IMR-90 (cell line): ENCODE measurements at regions not wholly inside any gene's neighbourhood (a gene's known extent, or its start where the extent isn't known, plus 50 kb on each side); places are given as distances from the start of the nearest gene placed in this dataset.

Experiments
- ATAC-seq: fragments of 200-7000 bp; cut with Tn5 transposase; 2 replicates; pipeline ENCODE4 v1.9.1; 2020; ENCODE audit warnings: low read depth, mild to moderate bottlenecking, moderate library complexity
- BruUV-seq: library from RNA; stranded (reverse); fragments of 400-500 nt; replicated peaks from 2 replicates; lab custom pipeline; 2021; lab: Mats Ljungman, UMichigan
- CTCF ChIA-PET: fragments of 300-600 bp; formaldehyde crosslinking; extraction: SDS; loops from one replicate; lab custom pipeline; 2021; ENCODE audit warnings: antibody characterized with exemption; lab: Yijun Ruan, JAX
- POLR2A ChIA-PET: fragments of 300-600 bp; sonication (Branson Sonifier 250); formaldehyde crosslinking; loops from one replicate; lab custom pipeline; 2022; ENCODE audit warnings: antibody characterized with exemption; ENCODE audit not compliant: unreplicated experiment; lab: Charles Lee
- DNase-seq: peaks from one replicate; pipeline ENCODE4 v3.0.0; 2013
- H2AFZ ChIP-seq: replicated peaks from 2 replicates; pipeline ENCODE3; 2013; ENCODE audit warnings: low read length, mild to moderate bottlenecking; ENCODE audit not compliant: poor library complexity
- H2AK5ac ChIP-seq: 2 replicates; pipeline ENCODE4 v1.6.1; 2013; ENCODE audit warnings: low read depth, low read length, inconsistent platforms
- H2AK9ac ChIP-seq: replicated peaks from 2 replicates; pipeline ENCODE3; 2013; ENCODE audit warnings: mild to moderate bottlenecking, low read depth, low read length, moderate library complexity; ENCODE audit not compliant: poor library complexity
- H2BK120ac ChIP-seq: 2 replicates; pipeline ENCODE4 v1.6.1; 2013; ENCODE audit warnings: low read depth, low read length, inconsistent platforms
- H2BK15ac ChIP-seq: 3 replicates; pipeline ENCODE4 v1.6.1; 2013; ENCODE audit warnings: low read depth, low read length, inconsistent platforms
- H2BK20ac ChIP-seq: 2 replicates; pipeline ENCODE4 v1.6.1; 2013; ENCODE audit warnings: low read depth, mild to moderate bottlenecking, inconsistent platforms, low read length, moderate library complexity
- H2BK5ac ChIP-seq: 2 replicates; pipeline ENCODE4 v1.6.1; 2013; ENCODE audit warnings: mild to moderate bottlenecking, low read depth, low read length, inconsistent platforms; ENCODE audit not compliant: poor library complexity, severe bottlenecking
- H3K14ac ChIP-seq: replicated peaks from 2 replicates; pipeline ENCODE4 v1.6.1; 2013; ENCODE audit warnings: low read depth, low read length, inconsistent platforms
- H3K18ac ChIP-seq: 2 replicates; pipeline ENCODE4 v1.6.1; 2013; ENCODE audit warnings: low read depth, low read length, control low read depth
- H3K23ac ChIP-seq: 2 replicates; pipeline ENCODE4 v1.6.1; 2013; ENCODE audit warnings: low read depth, low read length, inconsistent platforms
- H3K27ac ChIP-seq: 2 replicates; pipeline ENCODE4 v1.5.1; 2013; ENCODE audit warnings: mild to moderate bottlenecking, control low read depth, low read length; ENCODE audit not compliant: insufficient read depth
- H3K27me3 ChIP-seq: 2 replicates; pipeline ENCODE4 v1.6.1; 2013; ENCODE audit warnings: low read length; ENCODE audit not compliant: control insufficient read depth, insufficient read depth
- H3K36me3 ChIP-seq: 2 replicates; pipeline ENCODE4 v1.6.1; 2013; ENCODE audit warnings: low read length, mixed read lengths; ENCODE audit not compliant: control insufficient read depth, insufficient read depth
- H3K4ac ChIP-seq: 2 replicates; pipeline ENCODE4 v1.6.1; 2013; ENCODE audit warnings: low read depth, low read length, inconsistent platforms
- H3K4me1 ChIP-seq: 2 replicates; pipeline ENCODE4 v1.6.1; 2013; ENCODE audit warnings: low read length, mixed read lengths; ENCODE audit not compliant: control insufficient read depth, insufficient read depth
- H3K4me2 ChIP-seq: 2 replicates; pipeline ENCODE4 v1.6.1; 2013; ENCODE audit warnings: low read depth, mild to moderate bottlenecking, control low read depth, low read length, moderate library complexity
- H3K4me3 ChIP-seq: 2 replicates; pipeline ENCODE4 v1.5.1; 2013; ENCODE audit warnings: low read depth, mild to moderate bottlenecking, control low read depth, low read length, moderate library complexity; ENCODE audit not compliant: insufficient read depth
- H3K56ac ChIP-seq: 2 replicates; pipeline ENCODE4 v1.6.1; 2013; ENCODE audit warnings: low read length, inconsistent platforms; ENCODE audit not compliant: insufficient read depth; ENCODE audit errors: extremely low read depth
- H3K79me1 ChIP-seq, 2 experiments: 2 replicates each; pipeline ENCODE4 v1.6.1; 2013; ENCODE audit warnings: low read length in 2 of 2, inconsistent platforms in 1 of 2, low read depth in 1 of 2
- H3K9ac ChIP-seq: 2 replicates; pipeline ENCODE4 v1.6.1; 2013; ENCODE audit warnings: low read depth, low read length, control low read depth
- H3K9me1 ChIP-seq: 2 replicates; pipeline ENCODE4 v1.6.1; 2013; ENCODE audit warnings: low read length, inconsistent platforms; ENCODE audit not compliant: insufficient read depth
- H3K9me3 ChIP-seq: 2 replicates; pipeline ENCODE4 v1.6.1; 2013; ENCODE audit warnings: low read length; ENCODE audit not compliant: control insufficient read depth, insufficient read depth
- H4K20me1 ChIP-seq: 2 replicates; pipeline ENCODE4 v1.6.1; 2013; ENCODE audit warnings: low read length, inconsistent platforms; ENCODE audit not compliant: insufficient read depth
- H4K5ac ChIP-seq: 2 replicates; pipeline ENCODE4 v1.6.1; 2013; ENCODE audit warnings: mild to moderate bottlenecking, low read depth, low read length, control low read depth
- H4K8ac ChIP-seq, 2 experiments: 2 replicates each; pipeline ENCODE4 v1.6.1; 2013; ENCODE audit warnings: low read depth in 2 of 2, low read length in 2 of 2, control low read depth in 1 of 2, inconsistent platforms in 1 of 2
- H4K91ac ChIP-seq: 2 replicates; pipeline ENCODE4 v1.6.1; 2013; ENCODE audit warnings: low read depth, low read length, inconsistent platforms; ENCODE audit not compliant: insufficient read depth
- CHD1 ChIP-seq: IDR thresholded peaks from 2 replicates; pipeline ENCODE4 v1.6.1; 2012; ENCODE audit warnings: low read depth, low read length, improper control_type of control experiment
- NFE2L2 ChIP-seq: fragments of 150-350 bp; IDR thresholded peaks from 2 replicates; pipeline ENCODE4 v1.6.1; 2016; ENCODE audit warnings: low read depth, mild to moderate bottlenecking, low read length
- POLR2A ChIP-seq: IDR thresholded peaks from 2 replicates; pipeline ENCODE4 v1.6.1; 2012; ENCODE audit warnings: mild to moderate bottlenecking, low read depth, low read length
- RAD21 ChIP-seq: IDR thresholded peaks from 2 replicates; pipeline ENCODE4 v1.6.1; 2012; ENCODE audit warnings: low read length, improper control_type of control experiment
- WGBS, 2 experiments: methylation state at CpG; one replicate each; pipeline versions ENCODE4 v1.1.5 to v1.1.7; 2013; ENCODE audit warnings: missing lambda C conversion rate in 2 of 2; ENCODE audit not compliant: insufficient read length in 1 of 2; ENCODE audit errors: extremely low coverage in 2 of 2; 5-methylcytosine and 5-hydroxymethylcytosine counted together
- dilution Hi-C: fragments of 300-500 bp; cut with HindIII; formaldehyde crosslinking; loops from one replicate; pipeline ENCODE4 v1.14.3; 2018; ENCODE audit warnings: low sequenced_read_pairs; ENCODE audit not compliant: unreplicated experiment
- in situ Hi-C: fragments of 300-500 bp; cut with MboI; formaldehyde crosslinking; loops from 3 replicates; pipeline ENCODE4 v1.14.3; 2019; ENCODE audit warnings: low sequenced_read_pairs, inconsistent platforms, mixed read lengths
- intact Hi-C: fragments of 100-400 bp; cut with micrococcal nuclease; formaldehyde crosslinking; loops from 2 replicates; pipeline ENCODE4 v1.10.0; 2022

DNA sequence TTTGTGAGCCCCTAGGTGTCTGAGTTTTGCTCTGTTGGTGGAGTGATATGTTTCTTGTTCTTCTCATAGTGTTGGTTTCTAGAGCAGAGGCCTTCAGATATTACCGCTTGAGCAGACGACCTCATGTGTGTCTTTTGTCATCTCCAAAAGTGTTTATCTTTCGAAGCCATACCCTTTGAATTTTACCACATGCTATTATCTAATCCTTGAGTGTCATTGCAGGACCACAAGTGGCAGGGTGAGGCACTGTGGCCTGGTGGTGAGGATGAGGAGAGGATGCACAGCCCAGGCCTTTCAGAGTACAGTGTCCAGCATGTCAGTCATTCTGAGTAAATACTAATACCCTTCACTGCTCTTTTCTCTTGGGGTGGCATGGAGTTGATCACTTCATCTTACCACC, 57.2 kb upstream of the CISTR start:
- WGBS, 2 experiments = no CpG with 5 or more reads among the region's 3 CpGs
- Histone ChIP-seq H3K14ac (no peak overlapping the region), H2BK15ac (no peak overlapping the region), H3K36me3 (no peaks in the 10 kb centered on the region), H3K9me3 (no peaks in the 10 kb centered on the region), H3K4me1 (peaks cover 7% of the 10 kb centered on the region), H3K56ac (no peak overlapping the region), H2AFZ (no peak overlapping the region), H2BK5ac (no peak overlapping the region), H3K9me1 (0 out of 2 replicates have a peak, but pooled peaks cover 4% of the 10 kb centered on the region), H3K4me2 (no peak overlapping the region), H2BK120ac (no peak overlapping the region), H3K79me1 (no peaks in the 10 kb centered on the region), H4K8ac (no peak overlapping the region), H4K20me1 (no peaks in the 10 kb centered on the region), H4K91ac (no peak overlapping the region), H2BK20ac (no peak overlapping the region), H3K4me3 (no peak overlapping the region), H3K9ac (no peak overlapping the region), H2AK5ac (no peak overlapping the region), H4K5ac (no peak overlapping the region), H2AK9ac (no peak overlapping the region), H3K18ac (no peak overlapping the region), H3K27ac (no peak overlapping the region), H3K4ac (no peak overlapping the region), H3K23ac (no peak overlapping the region), H3K27me3 (peaks cover 51% of the 10 kb centered on the region)
- ChIA-PET POLR2A (no interaction called here), CTCF (interaction anchor here (1.3 kb wide), 1 partner anchor 23 kb away, joined by 3 read pairs; no protein-coding TSS in a partner anchor)
- BruUV-seq = no TSS peak
- dilution Hi-C loops (no loop called here), intact Hi-C loops (no loop called here), in situ Hi-C loops (no loop called here)
- DNase-seq = no peak
- no peak for ATAC-seq
- TF ChIP-seq RAD21 (no peak), CHD1 (no peak), NFE2L2 (no peak), POLR2A (no peak)
